SK-N-SH treated with all-trans-retinoic acid at 6 μM for 48 hours (cell line): ENCODE measurements at regions not wholly inside any gene's neighbourhood (a gene's known extent, or its start where the extent isn't known, plus 50 kb on each side); places are given as distances from the start of the nearest gene placed in this dataset.
A peak's percentile ranks its signal among the peaks of the same experiment; 100 is the strongest.

Experiments
- ATAC-seq: fragments of 200-7000 bp; cut with Tn5 transposase; 3 replicates; pipeline ENCODE4 v1.9.1; 2020; ENCODE audit warnings: mild to moderate bottlenecking, moderate library complexity
- ARNTL ChIP-seq: fragments of 450-650 bp; formaldehyde crosslinking; IDR thresholded peaks from 2 replicates; pipeline ENCODE4 v1.5.0; 2020; ENCODE audit warnings: low read depth, mild to moderate bottlenecking, moderate library complexity, borderline replicate concordance
- BACH2 ChIP-seq: fragments of 250-450 bp; sonication (Bioruptor Pico); IDR thresholded peaks from 2 replicates; pipeline ENCODE4 v1.9.0; 2021; ENCODE audit warnings: mild to moderate bottlenecking, borderline replicate concordance
- CSDC2 ChIP-seq: fragments of 250-450 bp; sonication (Bioruptor Pico); IDR thresholded peaks from 2 replicates; pipeline ENCODE4 v1.5.0; 2020; ENCODE audit warnings: mild to moderate bottlenecking, moderate library complexity
- ESRRG ChIP-seq: fragments of 250-450 bp; sonication (Bioruptor Pico); IDR thresholded peaks from 2 replicates; pipeline ENCODE4 v1.6.1; 2021; ENCODE audit warnings: mild to moderate bottlenecking
- OSR1 ChIP-seq: fragments of 250-450 bp; sonication (Bioruptor Pico); IDR thresholded peaks from 2 replicates; pipeline ENCODE4 v1.8.0; 2022; ENCODE audit warnings: moderate library complexity, mild to moderate bottlenecking, inconsistent platforms
- PATZ1 ChIP-seq: fragments of 250-450 bp; sonication (Bioruptor Pico); IDR thresholded peaks from 2 replicates; pipeline ENCODE4 v1.8.0; 2020; ENCODE audit warnings: mild to moderate bottlenecking, moderate library complexity, borderline replicate concordance
- POU6F1 ChIP-seq: fragments of 250-450 bp; sonication (Bioruptor Pico); IDR thresholded peaks from 2 replicates; pipeline ENCODE4 v1.8.0; 2021; ENCODE audit warnings: low read depth, mild to moderate bottlenecking, moderate library complexity, borderline replicate concordance
- PPARA ChIP-seq: fragments of 250-450 bp; sonication (Bioruptor Pico); IDR thresholded peaks from 2 replicates; pipeline ENCODE4 v1.5.0; 2020; ENCODE audit warnings: mild to moderate bottlenecking, borderline replicate concordance
- RARB ChIP-seq: fragments of 250-450 bp; sonication (Bioruptor Pico); IDR thresholded peaks from 2 replicates; pipeline ENCODE4 v1.8.0; 2021; ENCODE audit warnings: mild to moderate bottlenecking, moderate library complexity
- SNAI2 ChIP-seq: fragments of 250-450 bp; sonication (Bioruptor Pico); IDR thresholded peaks from 2 replicates; pipeline ENCODE4 v1.5.0; 2020; ENCODE audit warnings: mild to moderate bottlenecking, moderate library complexity
- TCF4 ChIP-seq: fragments of 250-450 bp; sonication (Bioruptor Pico); IDR thresholded peaks from 2 replicates; pipeline ENCODE4 v1.8.0; 2021; ENCODE audit warnings: mild to moderate bottlenecking, moderate library complexity, borderline replicate concordance
- TOX ChIP-seq: fragments of 250-450 bp; sonication (Bioruptor Pico); IDR thresholded peaks from 2 replicates; pipeline ENCODE4 v1.8.0; 2021; ENCODE audit warnings: mild to moderate bottlenecking, moderate library complexity, borderline replicate concordance
- TSHZ2 ChIP-seq: fragments of 250-450 bp; sonication (Bioruptor Pico); IDR thresholded peaks from 2 replicates; pipeline ENCODE4 v1.5.0; 2020; ENCODE audit warnings: mild to moderate bottlenecking, moderate library complexity
- ZC3H10 ChIP-seq: fragments of 250-450 bp; sonication (Bioruptor Pico); IDR thresholded peaks from 2 replicates; pipeline ENCODE4 v1.5.1; 2021; ENCODE audit warnings: mild to moderate bottlenecking, moderate library complexity
- ZFP3 ChIP-seq: fragments of 250-450 bp; sonication (Bioruptor Pico); IDR thresholded peaks from 2 replicates; pipeline ENCODE4 v1.5.0; 2020; ENCODE audit warnings: mild to moderate bottlenecking, moderate library complexity
- ZNF565 ChIP-seq: fragments of 450-650 bp; formaldehyde crosslinking; conservative IDR thresholded peaks from 2 replicates; pipeline ENCODE4 v1.5.0; 2020; ENCODE audit warnings: low read depth, mild to moderate bottlenecking, moderate library complexity
- ZNF70 ChIP-seq: fragments of 450-650 bp; formaldehyde crosslinking; IDR thresholded peaks from 2 replicates; pipeline ENCODE4 v1.5.0; 2020; ENCODE audit warnings: mild to moderate bottlenecking, moderate library complexity
- ZNF8 ChIP-seq: fragments of 450-650 bp; formaldehyde crosslinking; IDR thresholded peaks from 2 replicates; pipeline ENCODE4 v1.5.0; 2020; ENCODE audit warnings: mild to moderate bottlenecking, moderate library complexity

GRCh38 chr5:91898898-91899297, 515.8 kb upstream of the ARRDC3 start (continued):
- TF ChIP-seq PATZ1 = no peak
- no peak for TF ChIP-seq ZFP3 (CRISPR knock-in tag)
- no peak for TF ChIP-seq ZNF565 (CRISPR knock-in tag)
- no peak for TF ChIP-seq ZC3H10

- ATAC-seq = no peak
- TF ChIP-seq ZNF8 (CRISPR knock-in tag) (no peak), RARB (CRISPR knock-in tag) (no peak), ESRRG (CRISPR knock-in tag) (no peak), ZC3H10 (no peak), POU6F1 (CRISPR knock-in tag) (no peak), TSHZ2 (CRISPR knock-in tag) (no peak), ZNF70 (no peak), SNAI2 (CRISPR knock-in tag) (no peak), ARNTL (CRISPR knock-in tag) (no peak), CSDC2 (CRISPR knock-in tag) (no peak), ZFP3 (CRISPR knock-in tag) (no peak), PATZ1 (no peak), TOX (CRISPR knock-in tag) (no peak), TCF4 (CRISPR knock-in tag) (no peak), ZNF565 (CRISPR knock-in tag) (no peak), OSR1 (CRISPR knock-in tag) (no peak), BACH2 (CRISPR knock-in tag) (no peak), PPARA (CRISPR knock-in tag) (no peak)
- TF ChIP-seq, all 23 proteins: peak for 0
Observed at GRCh38 chr5:91898019-91898418, 514.9 kb upstream of the ARRDC3 start.

GRCh38 chr5:91888810-91889209, 505.7 kb upstream of the ARRDC3 start:
- no peak for ATAC-seq
- TF ChIP-seq OSR1 (CRISPR knock-in tag) = no peak
- TF ChIP-seq TCF4 (CRISPR knock-in tag) = no peak
- peak; percentile 68 for TF ChIP-seq ZNF8 (CRISPR knock-in tag)
- no peak for TF ChIP-seq ESRRG (CRISPR knock-in tag)
- TF ChIP-seq POU6F1 (CRISPR knock-in tag) = no peak
